ENCODE measurements at regions not wholly inside any gene's neighbourhood (a gene's known extent, or its start where the extent isn't known, plus 50 kb on each side); places are given as distances from the start of the nearest gene placed in this dataset.
A peak's percentile ranks its signal among the peaks of the same experiment; 100 is the strongest.

DNA sequence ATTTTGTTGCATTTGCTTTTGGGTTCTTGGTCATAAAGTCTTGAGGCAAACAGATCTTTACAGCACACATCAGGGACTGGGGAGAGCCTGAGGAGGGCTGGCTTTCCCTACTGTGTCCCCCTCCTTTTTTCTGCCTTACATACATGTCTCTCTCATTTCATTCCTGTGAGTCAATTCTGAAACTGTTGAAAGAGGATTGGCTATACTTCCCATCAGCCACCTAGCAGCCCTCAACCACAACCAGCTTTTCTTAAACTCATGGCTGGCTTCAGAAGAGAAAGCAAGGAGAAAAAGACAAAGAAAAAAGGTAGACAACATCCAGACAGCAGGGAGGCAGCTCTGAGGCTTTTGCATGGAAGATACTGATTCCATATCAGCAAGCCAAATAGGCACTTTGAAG lies 374.8 kb upstream of the KIF2A start:
- Histone ChIP-seq H3K27me3 (no peaks in the 10 kb centered on the region), H3K9me3 (no peaks in the 10 kb centered on the region), H3K4me1 (peaks cover 0 to 6% of the 10 kb centered on the region in 2 donors), H3K36me3 (no peaks in the 10 kb centered on the region), H3K4me3 (replicated peaks in 1 of 3) (no peak overlapping the region), H3K27ac (no peak overlapping the region)
- TF ChIP-seq, protein P1, sequence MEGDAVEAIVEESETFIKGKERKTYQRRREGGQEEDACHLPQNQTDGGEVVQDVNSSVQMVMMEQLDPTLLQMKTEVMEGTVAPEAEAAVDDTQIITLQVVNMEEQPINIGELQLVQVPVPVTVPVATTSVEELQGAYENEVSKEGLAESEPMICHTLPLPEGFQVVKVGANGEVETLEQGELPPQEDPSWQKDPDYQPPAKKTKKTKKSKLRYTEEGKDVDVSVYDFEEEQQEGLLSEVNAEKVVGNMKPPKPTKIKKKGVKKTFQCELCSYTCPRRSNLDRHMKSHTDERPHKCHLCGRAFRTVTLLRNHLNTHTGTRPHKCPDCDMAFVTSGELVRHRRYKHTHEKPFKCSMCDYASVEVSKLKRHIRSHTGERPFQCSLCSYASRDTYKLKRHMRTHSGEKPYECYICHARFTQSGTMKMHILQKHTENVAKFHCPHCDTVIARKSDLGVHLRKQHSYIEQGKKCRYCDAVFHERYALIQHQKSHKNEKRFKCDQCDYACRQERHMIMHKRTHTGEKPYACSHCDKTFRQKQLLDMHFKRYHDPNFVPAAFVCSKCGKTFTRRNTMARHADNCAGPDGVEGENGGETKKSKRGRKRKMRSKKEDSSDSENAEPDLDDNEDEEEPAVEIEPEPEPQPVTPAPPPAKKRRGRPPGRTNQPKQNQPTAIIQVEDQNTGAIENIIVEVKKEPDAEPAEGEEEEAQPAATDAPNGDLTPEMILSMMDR (IDR thresholded peaks at IDR 0.05): no peak
- TF ChIP-seq POLR2A (IDR thresholded peaks at IDR 0.05): no peak
- intact Hi-C loops (cut with DNase I): no loop called here
- no peak for DNase-seq

DNA sequence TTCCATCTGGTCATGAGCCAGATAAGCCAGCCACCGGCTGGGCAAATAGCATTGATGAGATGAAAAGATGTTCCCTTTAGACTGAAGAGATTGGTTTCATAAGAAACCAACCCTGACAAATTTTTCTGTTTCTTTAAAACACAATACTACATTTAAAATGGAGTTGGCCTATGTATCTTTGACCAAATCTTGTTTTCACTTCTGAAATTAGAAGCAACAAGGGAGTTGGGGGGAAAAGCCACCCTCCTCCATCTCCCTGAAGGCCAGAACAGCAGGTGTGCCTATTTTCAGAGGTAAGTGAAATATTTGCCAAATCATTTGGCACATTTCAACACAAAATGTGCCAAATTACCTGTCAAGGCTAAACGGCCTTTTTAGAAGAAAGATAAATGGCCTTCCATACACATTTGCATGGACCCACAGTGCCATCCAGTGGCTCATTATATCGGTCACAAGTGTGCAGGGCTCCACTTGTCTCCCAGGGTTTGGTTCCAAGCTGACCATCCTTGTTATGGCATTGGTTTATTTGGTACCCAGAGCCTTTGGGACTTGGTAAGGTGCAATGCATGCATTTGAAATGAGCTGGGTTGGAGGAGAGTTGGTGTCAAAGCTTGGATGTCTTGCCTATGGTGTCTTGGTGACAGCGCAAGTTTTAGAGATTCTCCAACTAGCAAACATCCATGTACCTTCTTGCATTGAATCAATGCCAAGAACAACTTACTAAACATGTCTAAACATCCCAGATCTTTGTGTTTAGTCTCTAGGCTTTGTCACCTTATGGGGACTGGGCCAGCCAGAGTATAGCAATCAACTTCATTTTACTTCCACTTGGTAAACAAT lies 372.0 kb upstream of the KIF2A start:
- intact Hi-C loops (cut with DNase I): no loop called here
- peak; percentile 61 to 69 for DNase-seq
- H3K27ac ChIP-seq: no peak overlapping the region
- H3K4me3 ChIP-seq (replicated peaks in 1 of 3): no peak overlapping the region
- H3K4me1 ChIP-seq: peaks cover 0 to 6% of the 10 kb centered on the region in 2 donors
- H3K27me3 ChIP-seq: no peaks in the 10 kb centered on the region
- no peaks in the 10 kb centered on the region for H3K9me3 ChIP-seq
- WGBS, 2 donors: 42 to 43% methylated on average over 4 of the region's 4 CpGs
- H3K36me3 ChIP-seq: no peaks in the 10 kb centered on the region
- TF ChIP-seq POLR2A (IDR thresholded peaks at IDR 0.05): no peak
- TF ChIP-seq, protein P1 (IDR thresholded peaks at IDR 0.05): peak in 5 of 6 experiments; percentile 11 to 72 (median 63)

DNA sequence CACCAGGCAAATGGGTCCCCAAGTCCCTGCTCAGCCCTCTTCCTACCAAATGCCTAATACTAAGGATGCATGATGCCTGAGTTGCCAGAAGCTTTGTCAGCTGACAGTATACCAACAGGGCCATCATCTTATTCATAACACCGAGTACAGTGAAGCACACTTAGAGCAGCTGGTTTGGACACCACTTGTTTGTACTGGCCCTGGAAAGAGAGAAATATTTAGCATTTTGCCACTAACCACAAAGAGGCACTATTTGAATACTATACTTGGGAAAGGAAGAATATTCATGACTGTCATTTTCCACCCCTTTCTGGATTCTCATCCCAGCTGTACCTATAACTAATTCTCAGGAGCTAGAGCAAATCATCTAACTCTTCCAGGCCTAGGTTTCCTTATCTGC lies 364.4 kb upstream of the KIF2A start:
- Histone ChIP-seq H3K4me3 (replicated peaks in 1 of 3) (no peak overlapping the region), H3K4me1 (no peaks in the 10 kb centered on the region), H3K27ac (no peak overlapping the region), H3K36me3 (no peaks in the 10 kb centered on the region), H3K9me3 (no peaks in the 10 kb centered on the region), H3K27me3 (no peaks in the 10 kb centered on the region)
- no peak for DNase-seq
- 0% methylated on average over 1 of the region's 1 CpG for WGBS, 2 donors
- no peak for TF ChIP-seq POLR2A (IDR thresholded peaks at IDR 0.05)
- TF ChIP-seq, protein P1 (IDR thresholded peaks at IDR 0.05): no peak
- intact Hi-C loops (cut with DNase I): no loop called here

DNA sequence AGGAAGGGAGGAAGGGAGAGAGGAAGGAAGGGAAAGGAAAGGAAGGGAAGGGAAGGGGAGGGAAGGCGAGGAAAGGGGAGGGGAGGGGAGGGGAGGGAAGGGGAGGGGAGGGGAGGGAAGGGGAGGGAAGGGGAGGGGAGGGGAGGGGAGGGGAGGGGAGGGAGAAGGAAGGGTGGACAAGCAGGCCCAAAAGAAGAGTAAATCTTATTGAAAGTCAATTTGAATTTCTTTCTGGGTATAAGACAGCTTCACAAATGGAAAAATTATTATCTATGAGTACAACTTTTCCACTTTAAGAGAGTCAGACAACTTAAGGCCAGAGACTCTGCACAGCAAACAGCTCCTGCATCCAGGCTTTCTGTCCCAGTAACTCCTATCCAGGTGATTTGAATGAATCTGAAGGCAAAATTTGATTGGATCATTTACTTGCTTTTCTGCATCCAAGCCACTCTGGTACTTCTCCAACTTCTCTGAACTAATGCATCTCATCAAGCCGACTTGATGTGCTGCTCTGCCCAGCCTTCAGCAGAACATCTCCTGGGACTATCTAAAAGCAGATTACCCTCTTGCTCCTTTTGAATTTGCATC lies 363.4 kb upstream of the KIF2A start:
- TF ChIP-seq, protein P1 (IDR thresholded peaks at IDR 0.05): no peak
- TF ChIP-seq POLR2A (IDR thresholded peaks at IDR 0.05): no peak
- intact Hi-C loops (cut with DNase I): no loop called here

DNA sequence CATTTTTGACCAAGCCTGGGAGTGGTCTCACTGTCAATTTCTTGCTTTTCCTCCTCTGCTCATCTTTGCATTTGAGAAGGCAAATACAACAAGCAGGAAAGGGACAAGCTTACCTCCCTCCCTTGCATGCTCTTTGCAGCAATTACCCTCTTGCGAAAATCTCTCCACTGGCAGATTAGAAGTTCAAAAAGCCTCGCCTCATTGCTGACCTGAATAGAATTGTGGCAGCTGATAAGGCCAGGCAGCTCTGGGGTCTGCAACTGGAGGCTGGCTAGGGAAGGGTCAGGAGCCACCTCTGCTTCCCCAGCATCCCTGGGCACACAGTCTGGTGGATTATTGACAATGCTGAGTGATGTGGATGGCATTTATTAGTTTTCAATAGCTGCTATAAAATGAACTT lies 362.3 kb upstream of the KIF2A start:
- 67 to 75% methylated on average over 2 of the region's 2 CpGs for WGBS, 2 donors
- no peaks in the 10 kb centered on the region for H3K36me3 ChIP-seq
- TF ChIP-seq, protein P1 (IDR thresholded peaks at IDR 0.05): no peak
- TF ChIP-seq POLR2A (IDR thresholded peaks at IDR 0.05): no peak
- DNase-seq: no peak
- H3K4me1 ChIP-seq: no peaks in the 10 kb centered on the region
- H3K27me3 ChIP-seq: no peaks in the 10 kb centered on the region
- intact Hi-C loops (cut with DNase I): no loop called here
- no peak overlapping the region for H3K27ac ChIP-seq
- H3K4me3 ChIP-seq (replicated peaks in 1 of 3): no peak overlapping the region
- H3K9me3 ChIP-seq: no peaks in the 10 kb centered on the region

More for the DNA sequence above, 363.4 kb upstream of the KIF2A start:
- no peaks in the 10 kb centered on the region for H3K9me3 ChIP-seq
- no peak overlapping the region for H3K4me3 ChIP-seq (replicated peaks in 1 of 3)
- no peaks in the 10 kb centered on the region for H3K36me3 ChIP-seq
- no peaks in the 10 kb centered on the region for H3K4me1 ChIP-seq
- DNase-seq: no peak
- no peak overlapping the region for H3K27ac ChIP-seq
- WGBS, 2 donors: 71 to 74% methylated on average over 2 of the region's 2 CpGs
- H3K27me3 ChIP-seq: no peaks in the 10 kb centered on the region
